Astrocyte of the spinal cord (primary cell): ENCODE measurements at regions not wholly inside any gene's neighbourhood (a gene's known extent, or its start where the extent isn't known, plus 50 kb on each side); places are given as distances from the start of the nearest gene placed in this dataset.
A peak's percentile ranks its signal among the peaks of the same experiment; 100 is the strongest.

Experiments used
- DNase-seq: peaks from one replicate; pipeline ENCODE4 v3.0.0; 2011; ENCODE audit warnings: low read depth, low spot score
- H3K4me3 ChIP-seq: 2 replicates; pipeline ENCODE4 v1.5.1; 2011; ENCODE audit warnings: low read depth, mild to moderate bottlenecking, low read length, moderate library complexity
- CTCF ChIP-seq: IDR thresholded peaks from 2 replicates; pipeline ENCODE4 v1.5.1; 2012; ENCODE audit warnings: low read depth, mild to moderate bottlenecking, low read length, inconsistent platforms
- in situ Hi-C: cut with HindIII; loops from 2 replicates; pipeline ENCODE4 v1.10.0; 2017; ENCODE audit warnings: low sequenced_read_pairs

GRCh38 chr3:102165367-102165766 lies 269.4 kb upstream of the ZPLD1 start:
- in situ Hi-C loops: no loop called here

GRCh38 chr3:102169915-102170479 lies 264.8 kb upstream of the ZPLD1 start:
- DNase-seq: no peak
- in situ Hi-C loops: no loop called here
- no peak for TF ChIP-seq CTCF
- H3K4me3 ChIP-seq: no peak overlapping the region

More at GRCh38 chr3:102165367-102165766, 269.4 kb upstream of the ZPLD1 start:
- no peak for TF ChIP-seq CTCF
- no peak overlapping the region for H3K4me3 ChIP-seq
- peak; percentile 85 for DNase-seq

DNA sequence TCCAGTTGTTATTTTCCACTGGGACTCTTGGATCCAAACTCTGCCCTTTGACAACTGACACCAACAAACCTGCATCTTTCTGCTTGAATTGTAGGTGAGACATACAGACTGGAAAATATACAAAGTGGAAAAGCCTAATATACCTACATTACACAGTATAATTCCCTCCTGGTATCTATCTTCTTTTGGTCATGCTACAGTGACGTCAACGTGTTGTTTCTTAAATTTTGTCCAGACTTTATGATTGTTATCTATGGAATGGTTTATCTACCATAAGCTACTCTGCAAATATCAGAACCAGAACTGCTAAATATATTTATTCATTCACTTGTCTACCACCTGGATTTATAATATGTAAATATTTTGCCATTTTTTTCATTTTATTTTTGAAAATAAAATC lies 264.3 kb upstream of the ZPLD1 start:
- in situ Hi-C loops: no loop called here

DNA sequence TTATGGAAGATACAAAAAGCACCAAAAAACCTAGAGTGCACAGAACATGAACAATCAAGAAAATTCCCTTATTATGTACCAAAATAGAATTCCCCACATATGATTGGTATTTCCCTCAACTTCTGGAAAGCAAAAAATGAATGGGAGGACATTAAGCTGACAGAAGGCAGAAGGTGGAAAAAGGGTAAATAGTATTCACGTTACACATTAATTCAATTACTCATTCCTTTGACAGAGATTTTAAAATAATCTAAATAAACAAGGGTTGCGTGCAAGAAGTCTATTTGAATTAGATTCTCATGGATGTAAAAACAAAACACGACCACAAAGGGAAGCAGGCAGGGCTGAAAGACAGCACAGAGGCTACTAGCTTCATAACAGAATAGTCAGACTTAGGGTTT lies 260.5 kb upstream of the ZPLD1 start:
- peak; percentile 66 for DNase-seq
- in situ Hi-C loops: no loop called here
- H3K4me3 ChIP-seq: no peak overlapping the region
- TF ChIP-seq CTCF: no peak

More for the DNA sequence above, 264.3 kb upstream of the ZPLD1 start:
- DNase-seq: no peak
- no peak overlapping the region for H3K4me3 ChIP-seq
- no peak for TF ChIP-seq CTCF

GRCh38 chr3:102174832-102175374 lies 259.9 kb upstream of the ZPLD1 start:
- TF ChIP-seq CTCF: no peak
- DNase-seq: no peak
- H3K4me3 ChIP-seq: no peak overlapping the region
- in situ Hi-C loops: no loop called here

DNA sequence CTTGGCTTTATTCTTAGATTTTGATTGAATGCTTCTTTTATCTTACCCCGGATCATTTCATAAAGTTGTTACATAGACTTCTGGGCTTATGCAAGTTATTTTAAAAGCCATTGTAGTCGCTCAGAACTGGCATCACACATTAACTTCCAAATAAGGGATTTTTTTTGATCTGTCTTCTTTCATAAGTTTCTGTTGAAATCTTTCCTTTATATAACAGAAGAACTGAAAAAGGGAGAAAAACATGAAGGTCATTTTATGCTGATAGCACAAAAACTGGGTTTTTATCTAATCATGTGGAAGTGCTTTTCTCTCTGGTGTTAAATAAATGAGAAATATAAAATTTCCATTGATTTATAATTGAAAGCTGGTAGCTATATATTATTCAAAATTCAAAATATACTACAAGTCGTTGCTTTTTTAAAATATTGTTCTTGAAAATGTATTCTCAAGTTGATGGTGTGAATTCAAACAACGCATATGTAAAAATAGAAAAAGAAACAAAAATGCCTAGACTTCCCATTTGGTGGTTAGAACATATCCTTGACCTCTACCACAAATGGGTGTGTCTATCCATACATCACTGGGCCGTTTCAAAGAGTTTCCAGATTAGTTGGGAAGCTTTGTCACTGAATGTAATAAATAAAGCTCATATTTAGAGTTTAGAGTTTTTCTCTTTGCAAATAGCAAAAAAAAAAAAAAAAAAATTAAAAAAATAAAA lies 258.3 kb upstream of the ZPLD1 start:
- DNase-seq: no peak
- H3K4me3 ChIP-seq: no peak overlapping the region
- in situ Hi-C loops: no loop called here
- TF ChIP-seq CTCF: no peak
